Vagina (tissue), 2 donors: ENCODE measurements at regions not wholly inside any gene's neighbourhood (a gene's known extent, or its start where the extent isn't known, plus 50 kb on each side); places are given as distances from the start of the nearest gene placed in this dataset.

ENCODE experiments used
- CTCF ChIP-seq, 3 experiments: fragments of 450-650 bp in 2 of 3; fragments of 200-600 bp in 1 of 3; sonication (generic) in 1 of 3; IDR thresholded peaks; one replicate each; pipeline ENCODE4 v1.5.1; 2017 to 2019; ENCODE audit warnings: antibody characterized with exemption in 3 of 3, mild to moderate bottlenecking in 2 of 3, moderate library complexity in 2 of 3
- POLR2A ChIP-seq, 2 donors: fragments of 450-650 bp; IDR thresholded peaks; one replicate each; pipeline ENCODE4 v1.6.1; 2017; ENCODE audit warnings: antibody characterized with exemption in 2 of 2, mild to moderate bottlenecking in 2 of 2, moderate library complexity in 2 of 2
- POLR2AphosphoS5 ChIP-seq, 2 donors: sonication (generic); formaldehyde crosslinking; IDR thresholded peaks; one replicate each; pipeline ENCODE4 v1.9.0; 2017; ENCODE audit warnings: antibody characterized with exemption in 2 of 2, mild to moderate bottlenecking in 2 of 2, low read depth in 1 of 2; ENCODE audit not compliant: insufficient read depth in 1 of 2

GRCh38 chr5:173481821-173482220 is 134.6 kb downstream of the BOD1 start:
- no peak for TF ChIP-seq CTCF (IDR thresholded peaks at IDR 0.05)
- no peak for TF ChIP-seq POLR2A (IDR thresholded peaks at IDR 0.05)
- TF ChIP-seq POLR2AphosphoS5 (IDR thresholded peaks at IDR 0.05; ENCODE audit: insufficient read depth in 1 of 2, low read depth in 1 of 2) = no peak
